Stimulated activated CD4-positive, alpha-beta T cell treated with anti-CD3 and anti-CD28 coated beads, Interleukin-15, amount 100 ng/mL, for 24 hours (primary cell): ENCODE measurements at regions not wholly inside any gene's neighbourhood (a gene's known extent, or its start where the extent isn't known, plus 50 kb on each side); places are given as distances from the start of the nearest gene placed in this dataset.
"Not testable (repeated sequence)": the region's sequence is repeated elsewhere in the genome, so short reads cannot be mapped to it uniquely, and the experiment has no call there.

ENCODE experiments used
- DNase-seq: peaks from one replicate; pipeline ENCODE4 v3.0.0-alpha.2; 2020

DNA sequence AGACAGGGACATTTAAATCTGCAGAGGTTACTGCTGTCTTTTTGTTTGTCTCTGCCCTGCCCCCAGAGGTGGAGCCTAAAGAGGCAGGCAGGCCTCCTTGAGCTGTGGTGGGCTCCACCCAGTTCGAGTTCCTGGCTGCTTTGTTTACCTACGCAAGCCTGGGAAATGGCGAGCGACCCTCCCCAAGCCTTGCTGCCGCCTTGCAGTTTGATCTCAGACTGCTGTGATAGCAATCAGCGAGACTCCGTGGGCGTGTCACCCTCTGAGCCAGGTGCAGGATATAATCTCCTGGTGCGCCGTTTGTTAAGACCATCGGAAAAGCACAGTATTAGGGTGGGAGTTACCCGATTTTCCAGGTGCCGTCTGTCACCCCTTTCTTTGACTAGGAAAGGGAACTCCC lies 93.3 kb downstream of the ANKRD30BL start:
- not testable (repeated sequence) for DNase-seq

DNA sequence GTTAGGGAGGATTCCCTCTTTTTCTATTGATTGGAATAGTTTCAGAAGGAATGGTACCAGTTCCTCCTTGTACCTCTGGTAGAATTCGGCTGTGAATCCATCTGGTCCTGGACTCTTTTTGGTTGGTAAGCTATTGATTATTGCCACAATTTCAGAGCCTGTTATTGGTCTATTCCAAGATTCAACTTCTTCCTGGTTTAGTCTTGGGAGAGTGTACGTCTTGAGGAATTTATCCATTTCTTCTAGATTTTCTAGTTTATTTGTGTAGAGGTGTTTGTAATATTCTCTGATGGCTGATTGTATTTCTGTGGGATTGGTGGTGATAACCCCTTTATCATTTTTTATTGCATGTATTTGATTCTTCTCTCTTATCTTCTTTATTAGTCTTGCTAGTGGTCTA lies 96.4 kb downstream of the ANKRD30BL start:
- not testable (repeated sequence) for DNase-seq

DNA sequence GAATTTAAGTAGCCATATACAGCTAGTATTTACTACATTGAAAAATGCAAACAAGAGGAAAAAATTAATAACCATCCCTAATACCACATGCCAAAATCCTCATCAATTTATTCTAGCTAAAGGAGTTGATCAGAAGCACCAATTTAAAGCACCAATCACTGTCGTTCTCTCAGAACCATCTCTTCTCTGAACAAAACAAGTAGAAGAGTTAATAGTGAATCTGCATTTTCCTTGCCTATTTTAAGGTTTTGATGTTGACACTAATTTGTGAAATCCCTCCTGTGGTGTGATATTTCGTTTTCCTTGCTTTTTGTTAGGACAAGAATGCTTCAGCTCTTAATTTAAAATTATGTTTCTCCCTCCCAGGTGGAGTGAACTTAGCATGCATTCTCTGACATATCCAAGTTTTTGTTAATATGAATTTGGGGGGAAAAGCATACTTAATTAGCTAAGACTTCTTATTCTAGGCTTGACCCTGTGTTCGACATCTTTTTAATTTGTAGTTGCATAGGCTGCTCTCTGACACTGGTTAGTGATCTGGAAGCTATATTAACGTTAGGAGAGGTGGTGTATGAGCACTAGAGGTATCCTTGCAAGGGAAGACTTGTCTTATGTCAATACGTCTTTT lies 122.0 kb downstream of the ANKRD30BL start:
- DNase-seq: not testable (repeated sequence)

DNA sequence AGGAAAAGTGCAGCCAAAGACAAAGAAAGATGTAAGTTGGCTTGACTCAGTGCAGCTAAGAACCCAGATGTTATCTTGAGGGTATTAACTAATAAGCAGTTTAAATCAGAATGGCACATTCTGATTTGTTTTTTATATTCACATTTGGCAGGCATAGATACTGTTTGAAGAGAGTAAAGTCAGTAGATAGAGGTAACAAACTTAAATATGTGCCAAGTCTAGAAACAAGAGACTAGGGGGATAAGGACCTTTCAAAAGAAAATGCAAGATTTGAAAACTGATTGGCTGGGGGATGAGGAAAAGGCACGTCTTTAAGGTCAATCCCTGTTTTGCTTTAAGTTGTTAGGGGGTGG lies 122.9 kb downstream of the ANKRD30BL start:
- DNase-seq: not testable (repeated sequence)

DNA sequence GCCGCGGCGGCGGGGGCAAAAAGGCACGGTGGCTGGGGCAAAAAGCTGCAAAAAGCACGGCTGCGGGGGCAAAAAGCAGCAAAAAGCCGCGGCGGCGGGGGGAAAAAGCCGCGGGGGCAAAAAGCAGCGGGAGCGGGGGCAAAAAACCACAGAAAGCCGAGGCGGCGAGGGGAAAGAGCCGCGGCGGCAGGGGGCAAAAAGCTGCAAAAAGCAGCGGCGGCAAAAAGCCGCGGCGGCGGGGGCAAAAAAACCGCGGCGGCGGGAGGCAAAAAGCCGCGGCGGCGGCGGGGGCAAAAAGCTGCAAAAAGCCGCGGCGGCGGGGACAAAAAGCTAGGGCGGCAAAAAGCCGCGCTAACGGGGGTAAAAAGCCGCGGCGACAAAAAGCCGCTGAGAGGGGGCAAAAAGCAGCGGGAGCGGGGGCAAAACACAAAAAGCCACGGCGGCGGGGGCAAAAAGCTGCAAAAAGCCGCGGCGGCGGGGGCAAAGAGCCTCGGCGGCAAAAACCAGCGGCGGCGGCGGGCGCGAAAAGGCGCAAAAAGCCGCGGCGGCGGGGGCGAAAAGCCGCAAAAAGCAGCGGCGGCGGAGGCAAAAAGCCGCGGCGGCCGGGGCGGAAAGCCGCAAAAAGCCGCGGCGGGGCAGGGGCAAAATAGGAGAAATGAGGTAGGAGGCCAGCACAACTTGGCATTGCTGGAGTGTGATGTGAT lies 123.4 kb downstream of the ANKRD30BL start:
- DNase-seq: peak; percentile 13

DNA sequence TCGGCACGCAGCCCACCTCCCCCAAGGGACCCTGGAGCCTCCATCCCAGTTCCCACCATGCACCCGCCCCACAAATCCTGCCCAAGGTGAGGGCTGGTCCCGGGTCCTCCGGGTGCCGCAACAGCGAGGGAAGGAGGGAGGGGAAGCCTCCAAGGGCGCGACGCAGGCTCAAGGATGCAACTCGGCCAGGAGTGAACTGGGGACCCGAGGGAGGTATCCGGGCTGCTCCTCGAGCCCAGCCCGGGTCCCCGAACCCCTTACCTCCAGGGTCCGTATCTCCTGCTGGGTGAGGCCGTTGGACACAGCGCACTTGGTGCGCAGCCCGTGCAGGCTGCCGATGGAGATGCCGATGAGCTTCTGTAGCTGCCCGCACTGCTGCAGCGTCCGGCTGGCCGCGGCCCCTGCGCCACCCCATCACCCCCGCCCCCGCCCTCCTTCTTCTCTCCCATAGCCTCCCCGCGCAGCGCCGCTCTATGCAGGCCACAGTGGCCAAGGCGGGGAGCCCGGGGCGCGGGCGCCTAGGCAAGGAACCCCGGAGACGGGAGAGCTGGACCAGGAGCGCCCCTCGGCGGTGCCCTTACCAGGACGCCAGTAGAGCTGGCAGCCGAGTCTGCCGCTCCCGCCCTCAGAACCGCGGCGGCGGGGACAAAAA lies 124.1 kb downstream of the ANKRD30BL start:
- peak; percentile 3 for DNase-seq

DNA sequence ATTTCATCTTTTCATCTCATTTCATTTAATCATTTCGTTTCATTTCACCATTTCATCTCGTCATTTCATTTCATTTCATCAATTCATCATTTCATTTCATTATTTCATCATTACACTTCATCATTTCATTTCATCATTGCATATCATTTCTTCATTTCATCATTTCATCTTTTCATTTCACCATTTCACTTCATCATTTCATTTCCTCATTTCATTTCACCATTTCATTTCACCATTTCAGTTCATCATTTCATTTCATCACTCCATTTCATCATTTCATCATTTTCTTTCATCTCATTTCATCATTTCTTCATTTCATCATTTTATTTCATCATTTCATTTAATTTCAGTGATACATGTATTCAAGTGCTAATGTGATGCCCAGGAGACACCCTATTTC lies 127.1 kb downstream of the ANKRD30BL start:
- DNase-seq: no peak

DNA sequence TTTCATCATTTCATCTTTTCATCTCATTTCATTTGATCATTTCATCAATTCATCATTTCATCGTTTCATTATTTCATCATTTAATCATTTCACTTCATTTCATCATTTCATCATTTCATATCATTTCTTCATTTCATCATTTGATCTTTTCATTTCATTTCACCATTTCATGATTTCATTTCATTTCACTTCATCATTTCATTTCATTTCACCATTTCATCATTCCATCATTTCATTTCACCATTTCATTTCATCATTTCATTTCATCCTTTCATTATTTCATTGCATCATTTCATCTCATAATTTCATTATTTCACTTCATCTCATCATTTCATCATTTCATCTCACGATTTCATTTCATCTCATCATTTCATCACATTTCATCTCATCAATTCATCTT lies 127.8 kb downstream of the ANKRD30BL start:
- no peak for DNase-seq

DNA sequence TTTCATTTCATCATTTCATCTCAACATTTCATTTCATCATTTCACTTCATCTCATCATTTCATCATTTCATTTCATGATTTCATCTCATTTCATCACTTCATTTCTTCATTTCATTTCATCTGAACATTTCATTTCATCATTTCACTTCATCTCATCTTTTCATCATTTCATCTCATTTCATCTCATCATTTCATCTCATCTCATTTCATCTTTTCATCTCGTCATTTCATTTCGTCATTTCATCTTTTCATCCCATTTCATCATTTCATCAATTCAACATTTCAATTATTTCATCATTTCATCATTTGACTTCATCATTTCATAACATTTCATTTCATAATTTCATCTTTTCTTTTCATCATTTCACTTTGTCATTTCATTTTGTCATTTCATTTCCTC lies 128.4 kb downstream of the ANKRD30BL start:
- DNase-seq: no peak

DNA sequence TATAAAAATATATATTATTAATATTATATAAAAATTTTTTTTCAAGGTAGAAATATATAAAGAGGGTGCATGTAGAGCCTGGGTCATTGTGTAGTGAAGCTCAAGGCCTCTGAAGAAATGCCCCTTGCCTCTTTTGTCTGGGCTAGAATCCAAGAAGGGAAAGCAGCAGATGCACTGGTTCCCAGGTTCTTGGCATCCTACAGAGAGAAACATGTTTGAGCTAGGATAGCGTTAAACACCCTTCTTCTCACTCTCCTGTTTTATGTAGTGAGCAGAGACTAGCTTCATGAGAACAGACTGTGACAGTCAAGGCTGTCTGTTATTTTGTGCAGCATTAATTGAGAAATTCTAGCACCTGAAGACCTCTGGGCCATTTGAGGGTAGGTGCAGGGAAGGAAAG lies 149.7 kb downstream of the ANKRD30BL start:
- not testable (repeated sequence) for DNase-seq

DNA sequence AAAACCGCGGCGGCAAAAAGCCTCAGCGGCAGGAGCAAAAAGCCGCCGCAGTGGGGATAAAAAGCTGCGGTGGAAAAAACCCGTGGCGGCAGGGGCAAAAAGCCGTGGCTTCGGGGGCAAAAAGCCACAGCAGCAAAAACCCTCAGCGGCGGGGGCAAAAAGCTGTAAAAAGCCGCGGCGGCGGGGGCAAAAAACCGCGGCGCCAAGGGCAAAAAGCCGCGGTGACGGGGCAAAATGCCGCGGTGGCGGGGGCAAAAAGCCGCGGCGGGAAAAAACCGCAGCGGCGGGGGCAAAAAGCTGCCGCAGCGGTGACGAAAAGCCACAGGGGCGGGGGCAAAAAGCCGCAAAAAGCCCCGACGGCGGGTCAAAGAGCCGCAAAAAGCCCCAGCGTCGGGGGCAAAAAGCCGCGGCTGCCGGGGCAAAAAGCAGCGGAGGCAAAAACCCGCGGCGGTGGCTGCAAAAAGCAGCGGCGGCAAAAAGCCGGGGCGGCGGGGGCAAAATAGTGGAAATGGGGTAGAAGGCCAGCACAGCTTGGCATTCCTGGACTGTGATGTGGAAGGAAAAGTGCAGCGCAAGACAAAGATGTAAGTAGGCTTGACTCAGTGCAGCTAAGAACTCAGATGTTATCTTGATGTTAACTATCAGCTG lies 151.8 kb downstream of the ANKRD30BL start:
- DNase-seq: peak; percentile 1

DNA sequence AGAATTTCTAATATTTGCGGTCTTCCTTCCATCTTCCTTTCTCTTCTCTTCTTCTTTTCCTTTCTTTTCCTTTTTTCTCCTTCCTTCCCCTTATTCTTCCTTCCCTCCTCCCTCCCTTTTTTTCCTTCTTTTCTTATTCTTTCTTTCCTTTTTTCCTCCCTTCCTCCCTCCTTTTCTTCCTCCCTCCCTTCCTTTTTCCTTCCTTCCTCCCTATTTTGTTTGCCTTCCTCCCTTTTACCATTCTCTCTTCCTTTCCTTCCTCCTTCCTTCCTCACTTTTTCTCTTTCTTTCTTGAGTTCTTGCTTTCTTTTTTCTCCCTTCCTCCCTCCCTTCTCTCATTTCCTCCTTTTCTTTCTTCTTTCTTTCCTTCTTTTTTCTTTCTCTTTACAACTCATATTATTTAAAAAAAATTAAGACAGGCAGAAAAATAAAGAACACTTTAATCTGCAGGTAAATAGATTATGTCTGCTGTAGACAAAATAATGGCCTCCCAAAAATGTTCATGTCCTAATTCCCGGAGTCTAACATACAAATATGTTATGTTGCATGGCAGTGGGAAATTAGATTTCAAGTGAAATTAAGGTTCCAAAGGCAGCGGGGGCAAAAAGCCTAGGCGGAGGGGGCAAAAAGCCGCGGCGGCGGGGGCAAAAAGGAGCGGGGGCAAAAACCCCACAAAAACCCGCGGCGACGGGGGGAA lies 152.4 kb downstream of the ANKRD30BL start:
- no peak for DNase-seq

DNA sequence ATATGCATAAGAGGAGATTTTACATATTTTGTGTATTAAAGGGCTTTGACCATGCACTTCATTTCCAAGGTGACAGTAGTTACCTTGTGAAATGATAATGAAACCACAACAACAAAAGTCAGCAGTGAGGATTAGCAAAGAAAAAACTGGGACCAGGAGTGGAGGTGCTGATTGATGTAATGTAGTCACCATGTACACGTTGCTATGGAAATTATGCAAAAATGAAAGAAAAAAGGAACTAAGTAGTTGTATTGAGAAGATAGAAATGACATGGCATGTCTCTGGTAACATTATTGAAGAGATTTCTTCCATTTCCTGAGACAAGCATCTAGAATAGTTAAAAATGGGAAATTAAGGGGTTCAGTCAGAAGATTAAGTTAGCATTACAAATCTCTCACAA lies 171.0 kb downstream of the ANKRD30BL start:
- DNase-seq: not testable (repeated sequence)

DNA sequence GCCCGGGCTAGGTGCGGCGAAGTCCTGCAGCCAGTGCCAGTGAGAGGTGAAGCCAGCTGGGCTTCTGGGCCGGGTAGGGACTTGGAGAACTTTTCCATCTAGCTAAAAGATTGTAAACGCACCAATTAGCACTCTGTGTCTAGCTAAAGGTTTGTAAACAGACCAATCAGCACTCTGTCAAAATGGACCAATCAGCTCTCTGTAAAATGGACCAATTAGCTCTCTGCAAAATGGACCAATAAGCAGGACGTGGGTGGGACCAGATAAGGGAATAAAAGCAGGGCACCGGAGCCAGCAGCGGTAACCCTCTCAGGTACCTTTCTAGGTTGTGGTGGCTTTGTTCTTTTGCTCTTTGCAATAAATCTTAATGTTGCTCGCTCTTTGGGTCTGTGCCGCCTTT lies 195.1 kb downstream of the ANKRD30BL start:
- not testable (repeated sequence) for DNase-seq

DNA sequence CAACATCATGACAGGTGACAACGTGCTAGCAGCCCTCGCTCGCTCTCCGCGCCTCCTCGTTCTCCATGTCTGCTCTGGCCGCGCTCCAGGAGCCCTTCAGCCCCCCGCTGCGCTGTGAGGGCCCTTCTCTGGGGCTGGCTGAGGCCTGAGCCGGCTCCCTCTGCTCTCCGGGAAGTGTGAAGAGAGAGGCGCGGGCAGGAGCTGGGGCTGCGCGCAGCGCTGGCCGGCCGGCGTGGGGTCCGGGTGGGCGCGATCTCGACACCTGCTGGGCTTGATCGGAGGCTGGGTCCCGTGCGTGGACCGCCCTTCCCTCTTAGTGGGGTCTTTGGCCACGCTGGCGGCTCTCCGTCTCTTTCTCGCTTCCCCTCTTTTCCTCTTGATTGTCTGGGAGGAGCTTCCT lies 195.5 kb downstream of the ANKRD30BL start:
- no peak for DNase-seq

DNA sequence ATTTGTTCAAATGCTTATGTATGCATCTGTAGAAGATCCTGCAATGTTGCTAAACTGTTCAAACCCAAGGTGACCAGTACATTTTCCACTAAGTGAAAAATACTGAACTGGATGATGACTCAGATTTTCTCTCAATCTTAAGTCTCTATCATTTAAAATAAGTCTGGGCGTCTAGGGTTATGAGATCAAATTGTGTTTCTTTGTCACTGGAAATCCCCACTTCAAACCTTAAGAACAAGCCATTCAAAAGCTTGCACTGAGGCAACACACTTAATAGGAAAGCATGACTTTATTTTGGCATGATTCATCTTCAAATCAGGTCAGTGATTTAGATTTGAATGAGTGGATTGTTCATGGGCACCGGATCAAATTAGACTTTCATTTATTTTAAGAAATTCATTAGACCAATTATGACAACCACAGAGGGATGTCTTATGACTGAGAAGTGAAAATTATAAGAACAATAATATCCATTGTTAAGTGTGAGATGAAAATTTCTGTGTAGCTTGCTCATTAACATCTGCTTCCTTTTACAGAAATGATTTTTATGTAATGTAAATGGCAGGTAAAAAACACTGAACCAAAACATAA lies 203.6 kb downstream of the ANKRD30BL start:
- not testable (repeated sequence) for DNase-seq

DNA sequence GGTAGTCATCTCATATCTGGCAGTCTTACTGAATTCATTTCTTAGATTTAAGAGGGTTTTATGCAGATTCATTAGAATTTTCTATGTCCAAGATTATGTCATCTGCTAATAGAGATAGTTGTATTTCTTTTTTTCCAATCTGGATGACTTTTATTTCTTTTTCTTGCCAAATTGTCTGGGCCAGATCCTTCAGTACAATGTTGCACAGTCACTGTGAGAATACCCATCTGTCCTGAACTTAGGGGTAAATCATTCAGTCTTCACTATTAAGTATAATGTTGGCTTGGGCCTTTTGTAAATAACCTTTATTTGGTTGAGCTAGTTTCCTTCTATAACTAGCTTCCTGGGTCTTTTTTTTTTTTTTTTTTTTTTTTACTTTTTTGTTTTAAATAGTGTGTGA lies 213.1 kb downstream of the ANKRD30BL start:
- DNase-seq: not testable (repeated sequence)

DNA sequence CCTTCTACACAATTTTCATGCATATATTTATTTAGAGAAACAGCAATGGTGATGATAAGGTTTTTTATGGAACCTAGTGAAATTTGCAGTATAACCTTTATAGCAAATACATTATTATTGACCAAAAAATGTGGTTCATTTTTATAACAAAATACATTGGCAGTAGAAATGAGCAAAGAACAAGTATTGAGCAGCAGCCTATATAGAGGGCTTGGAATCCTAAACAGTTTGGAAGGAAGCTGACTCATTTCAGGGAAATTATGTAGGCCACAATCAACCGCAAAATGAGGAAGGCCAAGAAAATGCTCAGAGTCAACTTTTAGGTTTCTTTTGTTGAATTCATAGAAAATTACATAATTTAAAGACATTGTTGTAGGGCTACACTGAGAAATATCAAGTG lies 238.5 kb downstream of the ANKRD30BL start:
- not testable (repeated sequence) for DNase-seq

DNA sequence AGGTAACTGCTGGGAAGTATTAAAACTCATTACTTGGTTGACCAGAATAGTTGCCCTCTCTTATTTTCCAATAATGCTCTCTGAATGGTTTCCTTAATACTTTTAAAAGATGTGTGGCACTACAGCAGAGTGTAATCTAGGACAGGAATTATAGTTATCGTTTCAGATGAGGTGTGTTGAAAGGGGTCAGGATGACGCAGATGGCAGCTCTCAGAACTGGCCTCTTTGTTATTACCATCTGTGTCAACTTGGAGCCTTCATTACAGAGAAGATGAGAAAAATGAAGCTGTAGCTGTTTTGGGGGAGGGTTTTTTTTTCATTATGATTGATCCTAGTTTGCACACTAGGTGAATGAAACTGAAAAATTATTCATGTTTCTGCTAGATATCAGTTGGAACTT lies 238.9 kb downstream of the ANKRD30BL start:
- DNase-seq: not testable (repeated sequence)
